ENCODE measurements at regions not wholly inside any gene's neighbourhood (a gene's known extent, or its start where the extent isn't known, plus 50 kb on each side); places are given as distances from the start of the nearest gene placed in this dataset.

GRCh38 chr15:46941241-46941640, 776.1 kb upstream of the SEMA6D start:
- TF ChIP-seq SIN3A (IDR thresholded peaks at IDR 0.05; ENCODE audit: borderline replicate concordance, insufficient read depth, low read length): no peak
- no peak for TF ChIP-seq POLR2AphosphoS5 (IDR thresholded peaks at IDR 0.05; ENCODE audit: low read depth, low read length)
